UCSD-AML1 (cell line): ENCODE measurements at regions not wholly inside any gene's neighbourhood (a gene's known extent, or its start where the extent isn't known, plus 50 kb on each side); places are given as distances from the start of the nearest gene placed in this dataset.
"Not testable (repeated sequence)": the region's sequence is repeated elsewhere in the genome, so short reads cannot be mapped to it uniquely, and the experiment has no call there.

ENCODE experiments used
- DNase-seq: peaks from one replicate; lab custom pipeline; 2025; ENCODE audit not compliant: unreplicated experiment; lab: John Stamatoyannopoulos, UW

DNA sequence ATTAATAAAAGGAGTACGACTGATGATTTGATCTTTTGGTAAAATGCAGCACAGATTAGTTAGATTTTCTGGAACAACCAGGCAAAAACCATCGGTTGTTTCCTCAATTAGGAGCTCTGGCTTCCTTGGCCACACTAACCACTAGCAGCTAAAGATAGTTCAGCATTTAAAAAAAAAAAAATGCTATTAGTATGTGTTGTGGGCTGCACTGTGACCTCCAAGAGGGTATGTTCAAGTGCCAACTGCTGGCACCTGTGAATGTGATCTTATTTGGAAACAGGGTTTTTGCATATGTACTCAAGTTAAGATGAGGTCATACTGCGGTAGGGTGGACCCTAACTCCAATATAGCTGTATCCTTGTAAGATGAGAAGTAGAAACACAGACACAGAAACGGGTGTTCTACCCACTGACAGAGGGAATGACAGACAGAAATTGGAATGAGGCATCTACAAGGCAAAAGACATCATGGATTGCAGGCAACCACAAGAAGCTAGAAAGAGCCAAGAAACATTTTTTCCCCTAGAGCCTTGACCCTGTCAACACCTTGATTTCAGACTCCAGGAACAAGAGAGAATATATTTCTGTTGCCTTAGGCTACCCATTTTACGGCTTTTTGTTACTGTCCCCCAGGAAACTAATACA lies 534.6 kb upstream of the ROBO2 start:
- DNase-seq = no peak

DNA sequence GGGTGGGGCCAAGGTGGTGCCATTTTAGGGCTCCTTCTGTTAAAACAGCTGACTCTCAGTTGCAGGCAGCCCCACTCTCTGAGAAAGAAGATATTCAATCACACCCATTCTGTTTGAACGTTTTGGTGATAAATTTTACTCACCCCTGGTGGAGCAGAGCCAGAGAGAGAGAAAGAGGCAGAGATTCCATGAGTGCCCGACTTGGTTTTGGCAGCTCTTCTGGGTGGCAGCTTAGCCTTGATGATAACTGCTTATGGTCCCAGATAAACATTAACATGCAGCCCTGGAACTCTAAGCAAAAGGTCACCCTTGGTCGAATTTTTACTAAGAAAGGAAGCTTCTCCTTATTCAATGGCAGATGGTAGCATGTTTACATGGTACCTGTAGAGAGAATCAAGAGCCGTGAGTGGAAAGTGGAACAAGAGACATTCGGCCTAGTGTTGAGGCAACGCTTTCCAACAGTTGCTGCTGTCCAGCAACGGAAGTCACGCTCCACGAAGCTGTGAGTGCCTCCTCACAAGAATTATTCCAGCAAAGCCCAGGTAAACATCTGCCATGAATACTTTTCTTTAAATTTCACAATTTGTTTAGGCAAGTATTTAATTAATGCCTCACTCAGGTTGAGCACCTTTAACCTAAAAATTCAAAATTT lies 530.6 kb upstream of the ROBO2 start:
- no peak for DNase-seq

- DNase-seq = no peak
Observed at GRCh38 chr3:76514836-76515235, 525.1 kb upstream of the ROBO2 start.

DNA sequence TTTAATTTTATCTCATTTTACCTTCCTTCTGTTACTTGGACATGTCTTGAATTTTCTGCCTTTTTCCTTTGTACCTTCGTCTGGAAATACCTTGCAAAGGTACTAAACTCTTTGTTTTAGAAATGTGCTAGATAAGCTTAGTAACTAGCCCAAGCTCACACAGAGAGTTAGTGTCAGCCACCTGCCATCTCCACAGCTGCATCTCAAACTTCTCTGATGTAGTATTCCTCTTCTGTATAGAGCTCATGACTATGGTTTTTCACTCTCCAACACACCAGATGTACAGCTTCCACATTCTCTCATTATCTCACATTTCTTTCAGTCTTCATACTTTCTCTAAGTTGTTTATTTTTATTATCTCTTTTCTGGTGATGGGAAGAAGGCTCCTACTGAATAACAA lies 516.6 kb upstream of the ROBO2 start:
- no peak for DNase-seq

DNA sequence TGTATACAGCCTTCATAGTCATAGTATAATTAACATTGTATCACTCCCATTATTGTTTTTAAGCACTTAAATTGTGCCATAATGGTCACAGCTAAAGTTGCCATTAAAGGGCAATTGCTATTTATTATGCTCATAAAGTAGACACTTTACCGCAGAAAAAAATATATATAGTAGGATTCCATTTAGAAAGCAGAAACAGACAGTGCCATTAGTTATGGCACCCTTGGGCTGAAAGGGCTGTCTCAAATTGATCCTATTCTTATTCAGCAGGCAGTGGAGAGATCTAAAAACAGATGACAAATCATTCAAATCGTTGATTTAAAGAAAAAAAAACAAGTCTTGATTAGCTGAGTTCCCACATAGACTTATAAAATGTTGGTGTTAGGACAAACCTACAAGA lies 514.2 kb upstream of the ROBO2 start:
- no peak for DNase-seq

DNA sequence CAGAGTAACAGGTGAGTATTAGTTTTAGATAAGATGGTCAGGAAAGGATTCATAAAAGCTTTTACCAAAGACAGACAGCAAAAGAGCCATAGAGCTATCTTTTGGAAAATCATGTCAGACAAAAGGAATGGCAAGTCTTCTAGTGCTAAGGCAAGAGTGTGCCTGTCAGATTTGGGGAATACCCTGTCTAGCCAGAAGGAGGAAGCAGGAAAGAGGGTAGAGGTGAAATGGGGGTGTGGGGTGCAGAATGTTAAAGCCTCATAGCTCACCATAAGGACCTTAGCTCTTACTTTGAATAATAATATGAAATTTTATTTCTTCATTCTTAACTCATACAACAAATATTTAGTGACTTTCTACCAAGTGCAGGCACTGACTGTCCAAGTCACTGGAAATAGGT lies 512.1 kb upstream of the ROBO2 start:
- DNase-seq = no peak

DNA sequence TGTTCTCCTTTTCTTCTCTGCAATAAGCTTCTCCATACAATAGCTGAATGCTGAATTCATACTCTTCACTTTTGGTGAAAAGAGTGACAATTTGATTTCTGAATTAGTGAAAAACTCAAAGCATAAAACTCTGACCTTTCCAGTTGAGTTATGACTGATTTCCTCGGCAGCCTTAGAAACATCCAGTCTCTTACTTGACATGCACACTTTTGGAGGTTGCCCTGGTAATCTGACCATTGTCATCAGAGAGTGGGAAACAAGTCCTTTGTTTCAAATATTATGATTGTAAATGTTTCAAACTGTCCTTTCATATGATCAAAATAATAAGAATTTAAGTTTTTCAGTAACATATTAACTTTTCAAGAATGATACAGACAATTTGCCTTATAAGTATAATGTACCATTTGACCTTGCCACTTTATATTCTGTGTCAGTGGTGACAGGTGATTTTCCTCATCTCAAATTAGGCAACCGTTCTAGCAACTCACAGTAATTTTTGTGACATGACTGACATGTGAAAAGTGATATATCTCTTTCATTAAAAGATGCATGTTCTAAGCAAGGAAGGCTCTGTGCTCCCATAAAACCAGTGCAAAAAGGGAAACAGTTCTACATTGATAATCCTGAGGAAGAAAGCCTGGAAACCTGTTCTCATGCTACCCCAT lies 507.6 kb upstream of the ROBO2 start:
- DNase-seq = no peak

- peak; percentile 8 for DNase-seq
Observed at GRCh38 chr3:76533710-76534109, 506.2 kb upstream of the ROBO2 start.

- not testable (repeated sequence) for DNase-seq
Observed at GRCh38 chr3:76537857-76538256, 502.0 kb upstream of the ROBO2 start.

DNA sequence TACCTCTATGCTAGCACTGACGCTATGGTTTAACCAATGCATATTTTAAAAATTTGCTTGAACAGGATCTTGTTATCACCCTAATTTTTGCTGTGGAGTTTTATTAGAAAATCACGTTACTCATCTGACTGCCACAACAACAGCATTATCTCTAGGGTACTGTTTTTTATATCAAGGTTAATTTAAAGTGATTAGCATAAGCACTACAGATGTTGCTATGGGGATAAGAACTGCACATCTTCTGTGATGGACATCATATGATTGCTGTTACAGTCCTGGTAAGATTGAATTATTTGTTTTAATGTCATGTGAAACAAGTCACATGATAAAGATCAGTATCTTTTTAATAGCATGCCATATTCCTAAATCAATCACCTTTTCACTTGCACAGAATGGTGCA lies 492.2 kb upstream of the ROBO2 start:
- DNase-seq = no peak

GRCh38 chr3:76550522-76551201 lies 489.2 kb upstream of the ROBO2 start:
- no peak for DNase-seq

DNA sequence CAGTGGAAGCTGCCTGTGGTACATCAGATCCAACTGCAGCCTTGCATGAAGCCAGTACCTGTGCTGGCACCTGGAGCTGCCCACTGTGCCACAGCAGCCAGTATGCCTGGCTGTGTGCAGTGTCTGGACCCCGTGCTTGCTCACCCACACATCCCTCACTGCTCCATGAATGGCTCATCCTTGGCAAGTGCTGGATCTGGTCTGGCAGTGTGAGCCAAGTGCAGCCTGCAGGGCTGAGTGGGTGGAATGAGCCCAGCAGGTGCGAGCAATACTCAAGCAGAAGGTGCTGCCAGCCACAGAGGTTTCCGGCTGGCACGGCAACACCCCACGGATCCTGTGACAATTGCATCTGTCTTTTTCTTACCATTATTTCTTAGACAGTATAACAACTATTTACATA lies 488.2 kb upstream of the ROBO2 start:
- peak; percentile 5 for DNase-seq

DNA sequence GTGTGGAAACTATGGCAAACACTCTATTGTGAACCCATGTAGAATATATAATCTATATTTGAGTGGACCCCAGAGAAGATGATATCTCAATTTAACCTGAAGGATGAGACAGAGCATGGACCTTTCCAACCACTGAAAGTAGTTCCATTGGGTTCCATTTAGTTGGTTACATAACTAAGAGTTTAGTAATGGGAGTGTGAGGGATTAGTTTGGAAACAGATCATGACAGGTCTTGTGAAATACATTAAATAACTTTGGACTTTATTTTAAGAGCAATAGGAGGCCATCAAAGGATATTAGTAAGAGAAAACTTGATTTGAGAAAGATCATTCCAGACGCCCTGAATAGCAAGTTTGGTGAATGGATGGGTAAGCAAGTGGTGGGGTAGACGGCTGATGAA lies 487.2 kb upstream of the ROBO2 start:
- DNase-seq = no peak

DNA sequence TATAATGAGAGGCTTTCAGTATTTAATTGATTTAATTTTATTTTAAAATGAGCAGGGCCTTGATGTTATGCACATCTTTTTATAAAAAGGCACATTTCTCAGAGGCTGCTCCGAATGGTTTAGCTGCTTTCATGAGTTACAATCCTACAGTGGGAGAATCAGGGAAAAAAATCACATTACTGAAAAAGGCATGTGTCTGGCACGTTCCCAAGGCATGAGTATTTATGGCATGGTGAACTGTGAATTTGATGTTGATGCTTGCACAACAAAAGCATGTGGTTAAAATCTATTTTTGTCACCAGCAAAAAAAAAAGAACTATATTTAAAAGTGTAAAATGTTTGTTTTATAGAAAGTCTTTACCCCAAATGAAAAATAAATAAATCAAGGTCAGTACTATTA lies 485.2 kb upstream of the ROBO2 start:
- no peak for DNase-seq

GRCh38 chr3:76561494-76562236 lies 478.2 kb upstream of the ROBO2 start:
- DNase-seq = no peak

DNA sequence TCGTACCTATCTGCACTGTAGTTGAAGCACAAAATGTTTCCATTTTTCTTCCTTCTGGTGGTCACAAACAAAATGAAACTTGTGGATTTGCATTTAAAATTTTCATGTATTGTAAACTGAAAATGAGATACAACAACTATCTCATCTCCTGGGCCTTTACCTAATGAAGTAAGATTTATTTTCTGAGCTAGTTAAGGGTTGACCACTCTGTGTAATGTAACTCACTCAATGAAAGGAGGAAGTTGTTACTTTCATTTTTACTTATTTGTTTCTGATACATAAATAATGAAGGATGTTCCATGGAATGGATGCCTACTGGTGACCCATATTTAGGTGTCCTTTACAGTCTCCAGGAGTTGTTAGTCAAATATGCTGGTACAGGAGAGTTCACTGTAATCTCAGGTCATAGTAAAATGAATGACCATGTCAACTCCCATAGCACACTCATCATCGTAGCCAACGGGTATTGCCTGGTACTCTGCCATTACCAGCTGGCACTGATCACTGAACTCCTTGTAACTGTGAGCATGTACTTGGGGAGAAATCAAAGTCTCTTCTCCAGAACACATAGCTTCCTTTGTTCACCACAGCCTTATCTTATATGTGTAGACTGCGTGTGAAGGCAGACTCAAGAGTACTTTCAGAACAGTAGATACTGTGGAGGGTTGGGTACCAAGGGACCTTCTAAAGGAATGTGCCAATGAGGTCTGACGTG lies 474.2 kb upstream of the ROBO2 start:
- no peak for DNase-seq

DNA sequence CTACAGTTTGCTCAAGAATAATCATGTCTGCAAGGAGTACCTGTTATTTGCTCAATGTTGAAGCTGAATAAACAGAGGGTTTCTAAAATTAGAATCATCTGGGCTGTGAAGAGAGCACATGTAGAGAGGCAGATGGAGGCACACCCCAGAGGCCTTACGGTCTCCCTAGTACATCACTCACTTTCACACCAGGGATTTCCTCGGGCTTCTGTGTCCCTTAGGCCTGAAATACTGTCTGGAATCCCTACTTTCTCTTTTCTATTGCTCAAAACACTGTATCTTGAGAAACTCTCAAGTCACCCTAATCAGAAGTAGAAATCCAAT lies 473.7 kb upstream of the ROBO2 start:
- DNase-seq = no peak

DNA sequence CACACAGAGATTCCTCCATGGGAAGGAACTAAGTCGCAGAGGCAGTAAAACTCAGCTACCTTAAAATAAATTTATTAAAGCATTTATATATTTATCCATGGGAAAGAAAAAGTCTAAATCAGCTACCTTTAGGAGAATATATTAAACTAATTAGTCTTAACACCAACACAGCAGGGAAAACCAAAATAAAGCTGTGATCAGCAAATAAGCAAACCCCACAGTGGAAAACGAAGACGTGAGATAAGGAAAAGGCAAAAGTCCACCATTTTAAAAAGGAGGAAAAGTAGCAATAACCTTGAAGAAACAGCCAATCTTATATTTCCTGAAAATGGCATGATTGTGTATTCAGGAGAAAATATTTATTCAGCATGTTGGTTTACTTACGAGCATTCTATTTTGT lies 473.0 kb upstream of the ROBO2 start:
- no peak for DNase-seq

DNA sequence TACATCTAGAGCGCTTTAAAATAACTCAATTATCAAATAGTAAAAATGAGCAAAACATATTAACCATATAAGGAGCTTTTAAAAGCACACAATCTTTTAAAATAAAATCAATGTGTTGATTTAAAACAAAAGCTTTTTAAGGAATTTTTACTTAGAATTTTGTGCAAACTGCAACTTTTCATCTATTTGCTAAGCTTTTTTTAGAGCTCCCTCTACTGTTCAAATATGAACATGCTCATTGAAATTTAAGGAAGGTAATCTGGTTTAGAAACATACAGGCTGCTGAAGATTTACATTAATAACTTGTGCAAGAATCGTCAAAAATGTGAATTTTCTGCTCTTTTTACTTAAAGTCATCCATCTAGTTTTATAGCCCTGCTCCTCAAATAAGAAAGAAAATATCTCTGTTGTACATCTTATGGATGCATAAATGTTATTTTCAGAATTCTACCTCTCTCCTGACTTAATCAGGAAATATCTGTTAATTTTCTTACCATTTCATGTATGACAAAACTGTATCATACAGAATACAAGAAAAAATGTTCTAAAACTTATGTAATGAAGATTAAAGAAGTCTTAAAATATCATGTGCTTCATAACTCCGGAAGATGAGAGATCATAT lies 469.4 kb upstream of the ROBO2 start:
- no peak for DNase-seq

DNA sequence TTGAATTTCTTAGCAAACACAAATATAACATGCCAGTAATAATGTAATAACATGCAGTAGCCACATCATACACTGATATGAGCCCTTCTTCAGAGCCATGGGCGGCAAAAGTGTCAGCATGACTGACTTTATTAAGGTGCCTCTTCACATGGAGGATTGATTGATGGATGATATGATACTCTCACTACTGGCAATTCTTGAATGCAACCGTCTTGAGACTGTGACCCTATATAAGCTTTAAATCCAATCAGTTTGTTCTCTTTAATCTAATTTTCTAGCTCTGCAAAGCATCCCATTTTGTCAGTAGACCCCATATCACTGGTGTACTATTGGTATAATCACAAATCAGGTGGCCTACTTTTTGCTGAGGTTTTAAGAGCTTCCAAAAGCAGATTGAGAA lies 463.7 kb upstream of the ROBO2 start:
- DNase-seq = no peak
